ENCODE measurements at regions not wholly inside any gene's neighbourhood (a gene's known extent, or its start where the extent isn't known, plus 50 kb on each side); places are given as distances from the start of the nearest gene placed in this dataset.
A peak's percentile ranks its signal among the peaks of the same experiment; 100 is the strongest.

- ChIA-PET POLR2A (interaction anchor here (0.6 kb wide), 1 partner anchor 805 kb away, joined by 3 read pairs; no protein-coding TSS in a partner anchor), CTCF (ENCODE audit: low intra/inter-chr PET ratio) (no interaction called here)
- TF ChIP-seq MAFF (IDR thresholded peaks at IDR 0.05; ENCODE audit: low read length): peak; percentile 23; the same call in 1 of the 2 replicates
- TF ChIP-seq TBP (optimal IDR thresholded peaks at IDR 0.05; ENCODE audit: low read depth, low read length): no peak
- TF ChIP-seq MAFK (IDR thresholded peaks at IDR 0.05; ENCODE audit: low read length): peak; percentile 53
- no peak for TF ChIP-seq ZC3H4 (CRISPR knock-in tag; IDR thresholded peaks at IDR 0.05; ENCODE audit: borderline replicate concordance)
- 0 out of 2 replicates have a peak, but pooled peaks have one; percentile 13 for TF ChIP-seq RBFOX2 (IDR thresholded peaks at IDR 0.05; ENCODE audit: low read depth, low read length)
- peak; percentile 81 for TF ChIP-seq ZNF316 (IDR thresholded peaks at IDR 0.05)
- peak; percentile 83 for TF ChIP-seq ZNF263 (CRISPR knock-in tag; IDR thresholded peaks at IDR 0.05; ENCODE audit: borderline replicate concordance)
- no peak for TF ChIP-seq MCM7 (IDR thresholded peaks at IDR 0.05)
- no peak for TF ChIP-seq NEUROD1 (IDR thresholded peaks at IDR 0.05; ENCODE audit: borderline replicate concordance, low read depth, low read length, partially characterized antibody)
- TF ChIP-seq KDM5B (IDR thresholded peaks at IDR 0.05; ENCODE audit: insufficient replicate concordance, low read depth, low read length): no peak
- no peak for TF ChIP-seq NCOA6 (IDR thresholded peaks at IDR 0.05)
- no peak for TF ChIP-seq BDP1 (IDR thresholded peaks at IDR 0.05; ENCODE audit: insufficient read depth, insufficient read length)
- TF ChIP-seq CTBP1 (IDR thresholded peaks at IDR 0.05; ENCODE audit: borderline replicate concordance): no peak
- TF ChIP-seq OTX1 (CRISPR knock-in tag; IDR thresholded peaks at IDR 0.05): no peak
- peak; percentile 48 for TF ChIP-seq MAFG (tag; conservative IDR thresholded peaks at IDR 0.05)
- TF ChIP-seq ZKSCAN1 (IDR thresholded peaks at IDR 0.05; ENCODE audit: low read depth, low read length): peak; percentile 67; the same call in 1 of the 2 replicates
- no peak for TF ChIP-seq NR2C2 (CRISPR knock-in tag; IDR thresholded peaks at IDR 0.05)
- TF ChIP-seq NR2C2 (tag; IDR thresholded peaks at IDR 0.05): no peak
- TF ChIP-seq TCF3 (CRISPR knock-in tag; IDR thresholded peaks at IDR 0.05): peak; percentile 62
- TF ChIP-seq USF2 (CRISPR knock-in tag; IDR thresholded peaks at IDR 0.05): 0 out of 2 replicates have a peak, but pooled peaks have one; percentile 4
- TF ChIP-seq C11orf30 (IDR thresholded peaks at IDR 0.05; ENCODE audit: low read depth): peak; percentile 78
- FAIRE-seq (no peak), DNase-seq (ENCODE audit: extremely low read depth in 1 of 4, low spot score in 3 of 4) (peak in 3 of 4 experiments; percentile 18 to 58 (median 38)), ATAC-seq (peak; percentile 24)
- no peaks in the 10 kb centered on the region; the same call in 1 of the 2 replicates for H3K9me3 ChIP-seq (replicated peaks; ENCODE audit: control insufficient read depth, insufficient read depth, low read depth, low read length)
- peak overlapping the region in 1 of 2 experiments; percentile 76; a peak in 2 of 4 replicates for H3K9ac ChIP-seq (ENCODE audit: insufficient read depth in 1 of 2, low read depth in 2 of 2, low read length in 2 of 2)
- H3K36me3 ChIP-seq (ENCODE audit: control insufficient read depth, insufficient read depth, low read length): no peaks in the 10 kb centered on the region
- in situ Hi-C loops (cut with MboI): no loop called here
- 12% methylated on average over 18 of the region's 18 CpGs for WGBS (ENCODE audit: insufficient coverage, low coverage, missing lambda C conversion rate)
- H3K4me3 ChIP-seq: no peak overlapping the region
- BruUV-seq (replicated peaks): no TSS peak
- H3K4me1 ChIP-seq (replicated peaks in 1 of 2; ENCODE audit: control insufficient read depth in 2 of 2, insufficient read depth in 2 of 2, low read length in 2 of 2): peaks cover 20 to 21% of the 10 kb centered on the region in 2 experiments; a peak in 4 of 5 replicates
- no peaks in the 10 kb centered on the region for H3K9me1 ChIP-seq (ENCODE audit: control insufficient read depth, insufficient read depth, low read length)
- no peak overlapping the region for H2AFZ ChIP-seq (ENCODE audit: low read depth, low read length)
- H3K27me3 ChIP-seq (ENCODE audit: control insufficient read depth in 2 of 2, insufficient read depth in 2 of 2, low read length in 2 of 2): no peaks in the 10 kb centered on the region
- H4K20me1 ChIP-seq (replicated peaks; ENCODE audit: control insufficient read depth, insufficient read depth, low read length): no peaks in the 10 kb centered on the region
- H3K79me2 ChIP-seq (ENCODE audit: control insufficient read depth, insufficient read depth, low read length): no peaks in the 10 kb centered on the region
- H3K4me2 ChIP-seq (ENCODE audit: insufficient read depth, low read length): peak overlapping the region; percentile 61; the same call in 1 of the 2 replicates
- intact Hi-C loops (cut with micrococcal nuclease): no loop called here
- H3K27ac ChIP-seq (ENCODE audit: extremely low read depth, low read depth, low read length): no peak overlapping the region
Observed at GRCh38 chr12:131636940-131637750, 73.7 kb upstream of the SFSWAP start.
